Naive thymus-derived CD8-positive, alpha-beta T cell (primary cell): ENCODE measurements at regions not wholly inside any gene's neighbourhood (a gene's known extent, or its start where the extent isn't known, plus 50 kb on each side); places are given as distances from the start of the nearest gene placed in this dataset.

ENCODE experiments used
- ATAC-seq, 2 donors: fragments of 150-1000 bp; cut with Tn5 transposase in 1 of 2; sonication (Bioruptor Pico), chemical (Tn5 transposase) in 1 of 2; 1 replicate in 1 of 2; 2 replicates in 1 of 2; pipeline ENCODE4 v1.10.0; 2021; ENCODE audit warnings: mild to moderate bottlenecking in 2 of 2, moderate library complexity in 2 of 2
- POLR2A ChIA-PET: fragments of 350-600 bp; sonication (Branson Sonifier 250); formaldehyde crosslinking; loops from one replicate; lab custom pipeline; 2021; ENCODE audit warnings: antibody characterized with exemption; lab: Charles Lee
- DNase-seq, 10 donors: peaks; one replicate each; pipeline versions ENCODE4 v3.0.0 to v3.0.0-alpha.2; 2020 to 2022
- H3K27ac Mint-ChIP-seq, 10 donors: one replicate each; pipeline ENCODE4 v1.8.0; 2020 to 2022; ENCODE audit warnings: mild to moderate bottlenecking in 10 of 10, mixed read lengths in 10 of 10, moderate library complexity in 4 of 10, inconsistent platforms in 1 of 10
- H3K27me3 Mint-ChIP-seq, 5 donors: one replicate each; pipeline ENCODE4 v1.8.0; 2021 to 2022; ENCODE audit warnings: mixed read lengths in 5 of 5
- H3K36me3 Mint-ChIP-seq, 3 donors: one replicate each; pipeline ENCODE4 v1.8.0; 2020 to 2022; ENCODE audit warnings: mixed read lengths in 3 of 3, mild to moderate bottlenecking in 2 of 3, inconsistent platforms in 1 of 3
- H3K4me1 Mint-ChIP-seq, 4 donors: one replicate each; pipeline ENCODE4 v1.8.0; 2021 to 2022; ENCODE audit warnings: mixed read lengths in 4 of 4
- H3K4me3 Mint-ChIP-seq, 10 donors: one replicate each; pipeline ENCODE4 v1.8.0; 2020 to 2022; ENCODE audit warnings: mild to moderate bottlenecking in 10 of 10, mixed read lengths in 10 of 10, moderate library complexity in 6 of 10, inconsistent platforms in 1 of 10
- H3K9me3 Mint-ChIP-seq, 9 donors: one replicate each; pipeline ENCODE4 v1.8.0; 2020 to 2022; ENCODE audit warnings: mixed read lengths in 9 of 9, mild to moderate bottlenecking in 3 of 9, inconsistent platforms in 1 of 9, moderate library complexity in 1 of 9

DNA sequence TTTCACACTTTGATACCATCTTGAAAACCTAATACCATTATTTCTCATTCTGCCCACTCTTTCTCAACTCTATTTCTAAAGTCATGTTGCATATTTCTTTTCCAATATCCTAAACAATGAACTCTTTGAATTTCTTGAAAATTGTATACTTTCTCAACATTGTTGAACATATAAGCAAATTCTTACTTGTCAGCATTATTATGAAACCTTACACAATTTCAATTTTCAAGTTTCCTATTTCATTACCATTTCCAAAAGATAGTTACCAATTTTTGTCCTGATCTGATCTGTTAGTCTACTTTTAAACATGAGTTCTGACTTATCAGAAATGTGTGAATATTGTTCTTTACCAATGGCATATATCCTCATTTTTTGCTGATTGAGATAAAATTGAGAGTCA lies 806.3 kb upstream of the IGFBP7 start:
- Mint-ChIP-seq H3K4me1 (no peaks in the 10 kb centered on the region), H3K27ac (no peak overlapping the region)

GRCh38 chr4:57911203-57911602 lies 801.0 kb upstream of the IGFBP7 start:
- ATAC-seq, result no peak

More for the DNA sequence above, 806.3 kb upstream of the IGFBP7 start:
- Mint-ChIP-seq H3K4me3 (no peak overlapping the region), H3K27me3 (no peaks in the 10 kb centered on the region), H3K9me3 (peaks cover 1 to 27% (median 9%) of the 10 kb centered on the region in 9 donors), H3K36me3 (no peaks in the 10 kb centered on the region)
- ATAC-seq (no peak), DNase-seq (no peak)
- POLR2A ChIA-PET, result no interaction called here

GRCh38 chr4:57910151-57910550 lies 800.0 kb upstream of the IGFBP7 start:
- DNase-seq (no peak), ATAC-seq (no peak)
- Mint-ChIP-seq H3K4me3 (no peak overlapping the region), H3K4me1 (no peaks in the 10 kb centered on the region), H3K27ac (no peak overlapping the region), H3K27me3 (no peaks in the 10 kb centered on the region), H3K36me3 (no peaks in the 10 kb centered on the region), H3K9me3 (peaks cover 0 to 21% (median 1%) of the 10 kb centered on the region in 9 donors)
- POLR2A ChIA-PET, result no interaction called here

More at GRCh38 chr4:57911203-57911602, 801.0 kb upstream of the IGFBP7 start:
- H3K9me3 Mint-ChIP-seq, result peaks cover 0 to 19% (median 1%) of the 10 kb centered on the region in 9 donors
- no peak overlapping the region for H3K4me3 Mint-ChIP-seq
- H3K27ac Mint-ChIP-seq, result no peak overlapping the region
- no peaks in the 10 kb centered on the region for H3K27me3 Mint-ChIP-seq
- H3K36me3 Mint-ChIP-seq, result no peaks in the 10 kb centered on the region
- DNase-seq, result no peak
- POLR2A ChIA-PET, result no interaction called here
- no peaks in the 10 kb centered on the region for H3K4me1 Mint-ChIP-seq

DNA sequence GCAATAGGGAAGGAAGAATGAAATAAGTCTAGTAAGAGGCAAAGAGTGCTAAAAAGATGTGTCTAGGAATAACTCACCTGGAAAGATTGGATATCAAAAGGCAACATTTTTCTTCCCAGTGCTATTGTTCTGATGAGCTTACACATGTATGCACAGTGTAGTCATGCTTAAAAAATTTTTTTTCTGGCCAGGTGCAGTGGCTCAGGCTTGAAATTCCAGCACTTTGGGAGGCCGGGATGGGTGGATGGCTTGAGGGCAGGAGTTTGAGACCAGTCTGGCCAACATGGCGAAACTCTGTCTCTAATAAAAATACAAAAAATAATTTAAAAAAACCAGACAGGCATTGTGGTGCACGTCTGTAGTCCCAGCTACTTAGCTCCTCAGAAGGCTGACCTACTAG lies 795.8 kb upstream of the IGFBP7 start:
- Mint-ChIP-seq H3K4me1 (no peaks in the 10 kb centered on the region), H3K36me3 (no peaks in the 10 kb centered on the region), H3K27ac (no peak overlapping the region), H3K4me3 (no peak overlapping the region), H3K9me3 (peaks cover 0 to 19% (median 0%) of the 10 kb centered on the region in 9 donors), H3K27me3 (no peaks in the 10 kb centered on the region)
- ATAC-seq (no peak), DNase-seq (no peak)
- POLR2A ChIA-PET, result no interaction called here

DNA sequence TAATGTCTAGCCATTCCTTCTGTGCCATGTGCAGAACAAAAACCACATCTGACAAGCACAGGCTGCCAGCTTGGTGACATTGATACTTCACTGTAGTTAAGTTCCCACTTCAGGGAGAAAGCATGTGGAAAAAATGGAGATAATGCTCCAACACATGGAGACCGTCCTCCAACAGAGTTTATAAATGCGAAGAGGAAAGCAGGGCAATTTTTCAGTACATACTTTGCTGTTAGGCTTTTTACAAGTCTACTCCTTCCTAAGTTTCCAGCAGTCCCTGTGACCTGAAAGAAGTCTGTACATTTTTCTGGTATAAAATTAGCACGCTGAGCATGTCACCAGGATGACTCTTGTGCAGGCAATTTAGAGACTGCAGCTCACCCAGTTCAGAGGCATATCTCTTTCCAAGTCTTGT lies 766.9 kb upstream of the IGFBP7 start:
- no peak overlapping the region for H3K4me3 Mint-ChIP-seq
- POLR2A ChIA-PET, result no interaction called here
- no peaks in the 10 kb centered on the region for H3K36me3 Mint-ChIP-seq
- H3K27me3 Mint-ChIP-seq, result no peaks in the 10 kb centered on the region
- H3K9me3 Mint-ChIP-seq, result peaks cover 0 to 12% (median 4%) of the 10 kb centered on the region in 9 donors
- no peak overlapping the region for H3K27ac Mint-ChIP-seq
- H3K4me1 Mint-ChIP-seq, result no peaks in the 10 kb centered on the region
- DNase-seq, result no peak
- no peak for ATAC-seq

- no peak for ATAC-seq
- Mint-ChIP-seq H3K27ac (no peak overlapping the region), H3K9me3 (peaks cover 0 to 12% (median 0%) of the 10 kb centered on the region in 9 donors), H3K27me3 (no peaks in the 10 kb centered on the region), H3K4me3 (no peak overlapping the region), H3K36me3 (no peaks in the 10 kb centered on the region), H3K4me1 (no peaks in the 10 kb centered on the region)
- POLR2A ChIA-PET, result no interaction called here
- DNase-seq, result no peak
Observed at GRCh38 chr4:57875829-57876392, 765.7 kb upstream of the IGFBP7 start.

GRCh38 chr4:57866468-57867171 lies 756.4 kb upstream of the IGFBP7 start:
- Mint-ChIP-seq H3K4me3 (no peak overlapping the region), H3K27me3 (no peaks in the 10 kb centered on the region), H3K36me3 (no peaks in the 10 kb centered on the region), H3K4me1 (no peaks in the 10 kb centered on the region), H3K27ac (no peak overlapping the region), H3K9me3 (peaks cover 0 to 5% (median 0%) of the 10 kb centered on the region in 9 donors)
- no peak for ATAC-seq
- POLR2A ChIA-PET, result no interaction called here
- DNase-seq, result no peak

DNA sequence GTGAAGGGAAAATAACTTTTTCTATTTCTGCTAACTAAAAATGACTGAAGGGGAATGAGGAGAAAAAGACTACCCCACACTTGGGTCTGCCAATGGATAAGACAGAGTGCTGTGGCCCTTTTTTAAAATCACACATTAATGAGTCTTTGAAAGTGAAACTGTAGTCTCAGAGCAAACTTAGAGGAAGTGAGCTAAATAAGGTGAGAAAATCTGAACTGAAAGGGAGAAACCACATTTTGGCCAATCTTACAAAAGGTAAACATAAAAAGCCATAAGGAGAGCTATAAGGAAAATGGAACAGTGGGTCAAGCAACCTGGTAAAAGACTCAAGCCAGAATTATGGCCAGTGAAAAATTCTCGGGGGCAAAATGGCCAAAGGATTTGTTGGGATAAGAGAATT lies 755.1 kb upstream of the IGFBP7 start:
- no peak for ATAC-seq

DNA sequence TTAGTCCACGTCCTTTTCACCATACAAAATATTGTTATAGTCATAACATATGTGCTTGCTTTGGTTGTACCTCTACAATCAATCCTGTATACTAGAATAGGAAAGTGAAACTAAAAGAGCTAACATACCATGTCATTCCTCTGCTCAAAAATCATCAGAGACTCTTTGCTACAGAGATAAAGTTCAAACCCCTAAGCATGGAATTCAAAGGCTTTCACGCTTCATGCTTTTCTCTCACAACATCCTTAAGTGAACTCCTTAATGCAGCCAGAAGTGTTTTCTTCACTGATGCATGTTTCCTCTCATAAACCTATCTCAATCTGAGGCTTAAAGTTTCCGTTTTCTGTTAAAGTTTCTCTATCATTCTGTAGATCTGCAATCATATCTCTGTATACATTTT lies 744.6 kb upstream of the IGFBP7 start:
- Mint-ChIP-seq H3K4me3 (no peak overlapping the region), H3K4me1 (no peaks in the 10 kb centered on the region), H3K9me3 (peaks cover 0 to 9% (median 0%) of the 10 kb centered on the region in 9 donors), H3K27me3 (no peaks in the 10 kb centered on the region), H3K27ac (no peak overlapping the region), H3K36me3 (no peaks in the 10 kb centered on the region)
- no peak for ATAC-seq
- no peak for DNase-seq
- POLR2A ChIA-PET, result no interaction called here

More for the DNA sequence above, 755.1 kb upstream of the IGFBP7 start:
- Mint-ChIP-seq H3K4me1 (no peaks in the 10 kb centered on the region), H3K9me3 (peaks cover 0 to 5% (median 0%) of the 10 kb centered on the region in 9 donors), H3K27ac (no peak overlapping the region), H3K27me3 (no peaks in the 10 kb centered on the region), H3K36me3 (no peaks in the 10 kb centered on the region), H3K4me3 (no peak overlapping the region)
- no peak for DNase-seq
- POLR2A ChIA-PET, result no interaction called here

GRCh38 chr4:57850141-57850540 lies 740.0 kb upstream of the IGFBP7 start:
- no peaks in the 10 kb centered on the region for H3K27me3 Mint-ChIP-seq
- H3K27ac Mint-ChIP-seq, result no peak overlapping the region
- ATAC-seq (no peak), DNase-seq (no peak)
- peaks cover 0 to 24% (median 6%) of the 10 kb centered on the region in 9 donors for H3K9me3 Mint-ChIP-seq
- no peaks in the 10 kb centered on the region for H3K36me3 Mint-ChIP-seq
- no peaks in the 10 kb centered on the region for H3K4me1 Mint-ChIP-seq
- POLR2A ChIA-PET, result no interaction called here
- H3K4me3 Mint-ChIP-seq, result no peak overlapping the region

GRCh38 chr4:57832083-57832482 lies 721.9 kb upstream of the IGFBP7 start:
- Mint-ChIP-seq H3K36me3 (no peaks in the 10 kb centered on the region), H3K4me3 (no peak overlapping the region), H3K9me3 (peaks cover 0 to 28% (median 4%) of the 10 kb centered on the region in 9 donors), H3K27me3 (no peaks in the 10 kb centered on the region), H3K4me1 (no peaks in the 10 kb centered on the region), H3K27ac (no peak overlapping the region)
- ATAC-seq (no peak), DNase-seq (no peak)
- POLR2A ChIA-PET, result no interaction called here

DNA sequence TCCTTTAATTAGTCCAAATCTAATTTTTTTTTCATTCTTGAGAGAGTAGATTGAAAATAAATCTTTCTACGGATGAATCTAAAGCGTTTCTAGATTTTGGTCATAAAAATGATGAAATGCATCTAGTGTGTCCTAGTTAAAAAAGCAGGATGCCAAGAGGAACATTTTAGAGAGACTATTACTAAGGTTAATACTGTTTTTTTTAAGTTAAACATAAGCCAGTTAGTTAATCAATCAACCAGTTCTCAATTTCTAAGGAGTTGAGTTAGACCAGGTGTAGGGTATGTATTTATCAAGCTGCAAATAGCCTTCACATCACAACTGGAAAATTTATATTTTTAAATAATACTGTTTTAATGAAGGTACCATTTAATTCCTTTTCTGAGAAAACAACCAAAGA lies 679.5 kb upstream of the IGFBP7 start:
- POLR2A ChIA-PET, result no interaction called here
- no peak overlapping the region for H3K4me3 Mint-ChIP-seq
- no peak for ATAC-seq
- H3K36me3 Mint-ChIP-seq, result no peaks in the 10 kb centered on the region
- no peaks in the 10 kb centered on the region for H3K27me3 Mint-ChIP-seq
- H3K27ac Mint-ChIP-seq, result no peak overlapping the region
- no peaks in the 10 kb centered on the region for H3K4me1 Mint-ChIP-seq
- DNase-seq, result no peak
- peaks cover 0 to 5% (median 0%) of the 10 kb centered on the region in 9 donors for H3K9me3 Mint-ChIP-seq

DNA sequence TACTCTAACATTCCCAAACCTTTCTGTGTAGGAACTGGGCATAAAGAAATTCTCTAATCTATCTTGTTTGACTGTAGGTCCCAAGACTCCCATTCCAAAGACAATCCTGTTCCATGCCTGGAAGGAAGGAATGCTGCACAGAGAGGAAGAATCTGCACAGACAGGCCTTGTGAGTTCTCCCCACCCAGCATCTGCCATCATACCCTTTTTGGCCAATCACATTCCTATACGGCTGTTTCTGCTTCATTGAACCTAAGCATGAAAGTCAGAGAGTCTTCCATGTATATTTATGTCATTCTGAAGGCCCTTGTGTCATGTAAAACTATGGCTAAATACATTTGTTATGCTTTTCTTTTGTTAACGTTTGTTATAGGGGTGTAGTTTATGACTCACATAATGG lies 667.7 kb upstream of the IGFBP7 start:
- Mint-ChIP-seq H3K27me3 (no peaks in the 10 kb centered on the region), H3K4me3 (no peak overlapping the region), H3K9me3 (peaks cover 3 to 56% (median 10%) of the 10 kb centered on the region in 9 donors), H3K4me1 (no peaks in the 10 kb centered on the region), H3K36me3 (no peaks in the 10 kb centered on the region), H3K27ac (no peak overlapping the region)
- no peak for ATAC-seq
- POLR2A ChIA-PET, result no interaction called here
- DNase-seq, result no peak

- POLR2A ChIA-PET, result no interaction called here
- H3K4me1 Mint-ChIP-seq, result no peaks in the 10 kb centered on the region
- H3K36me3 Mint-ChIP-seq, result no peaks in the 10 kb centered on the region
Observed at GRCh38 chr4:57774681-57775080, 664.5 kb upstream of the IGFBP7 start.

More at GRCh38 chr4:57774681-57775080, 664.5 kb upstream of the IGFBP7 start:
- no peaks in the 10 kb centered on the region for H3K27me3 Mint-ChIP-seq
- DNase-seq (no peak), ATAC-seq (no peak)
- H3K9me3 Mint-ChIP-seq, result peaks cover 0 to 28% (median 11%) of the 10 kb centered on the region in 9 donors
- H3K4me3 Mint-ChIP-seq, result no peak overlapping the region
- no peak overlapping the region for H3K27ac Mint-ChIP-seq
